Large intestine (tissue), 3 donors: ENCODE measurements at regions not wholly inside any gene's neighbourhood (a gene's known extent, or its start where the extent isn't known, plus 50 kb on each side); places are given as distances from the start of the nearest gene placed in this dataset.

Experiments used
- DNase-seq, 2 donors: peaks; one replicate each; pipeline versions ENCODE4 v3.0.0 to v3.0.0-alpha.2; 2013
- H3K27ac ChIP-seq: one replicate; pipeline ENCODE4 v1.5.1; 2013; ENCODE audit warnings: low read length
- H3K27me3 ChIP-seq: 2 replicates; pipeline ENCODE4 v1.6.1; 2013; ENCODE audit warnings: low read length; ENCODE audit not compliant: control insufficient read depth, insufficient read depth
- H3K36me3 ChIP-seq: 2 replicates; pipeline ENCODE4 v1.6.1; 2013; ENCODE audit warnings: low read length; ENCODE audit not compliant: control insufficient read depth, insufficient read depth
- H3K4me1 ChIP-seq: one replicate; pipeline ENCODE4 v1.6.1; 2013; ENCODE audit warnings: low read length; ENCODE audit not compliant: control insufficient read depth, insufficient read depth
- H3K4me3 ChIP-seq: one replicate; pipeline ENCODE4 v1.5.1; 2013; ENCODE audit warnings: low read length
- H3K9me3 ChIP-seq: one replicate; pipeline ENCODE4 v1.6.1; 2013; ENCODE audit warnings: mild to moderate bottlenecking, low read depth, low read length, moderate library complexity; ENCODE audit not compliant: control insufficient read depth
- WGBS: methylation state at CpG from one replicate; pipeline ENCODE4 v1.1.5; 2013; ENCODE audit warnings: low lambda C conversion rate; ENCODE audit not compliant: insufficient coverage; 5-methylcytosine and 5-hydroxymethylcytosine counted together

DNA sequence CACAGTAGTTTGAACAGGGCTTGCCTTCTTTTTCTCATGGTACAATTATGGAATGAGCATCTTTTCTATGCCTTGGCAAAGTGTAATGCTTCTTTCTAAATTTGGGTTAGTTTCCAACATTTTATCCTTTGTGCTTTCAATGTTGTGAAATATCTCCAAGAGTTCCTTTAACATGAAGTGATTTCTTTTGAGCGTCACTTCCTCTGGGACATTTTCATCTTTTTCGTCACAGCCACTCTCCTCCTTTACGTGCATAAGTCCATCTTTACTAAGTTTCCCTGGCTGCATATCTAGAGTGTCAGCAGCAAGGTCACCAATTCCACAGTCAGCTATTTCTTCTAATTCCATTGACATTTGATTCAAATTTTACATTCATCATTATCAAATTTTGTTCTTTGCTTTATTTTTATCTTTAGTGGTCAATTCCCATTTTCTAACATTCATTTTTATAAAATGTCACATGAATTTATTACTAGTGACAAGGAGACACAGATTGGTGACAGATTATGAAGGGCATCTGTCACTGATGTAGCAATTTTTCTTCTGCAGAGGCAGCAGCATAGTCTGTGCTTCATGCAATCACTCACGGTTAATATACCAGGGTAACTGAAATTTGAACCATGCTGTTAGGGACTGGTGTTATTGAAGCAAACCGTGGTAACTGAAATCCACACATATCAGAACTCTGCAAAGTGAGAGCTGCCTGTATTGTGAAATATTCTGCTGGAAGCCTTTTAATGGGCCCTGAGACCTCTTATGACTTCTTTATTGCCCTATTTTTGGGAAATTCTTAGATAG, 126.5 kb upstream of the THBS1 start:
- H3K4me3 ChIP-seq = no peak overlapping the region
- no peak for DNase-seq

DNA sequence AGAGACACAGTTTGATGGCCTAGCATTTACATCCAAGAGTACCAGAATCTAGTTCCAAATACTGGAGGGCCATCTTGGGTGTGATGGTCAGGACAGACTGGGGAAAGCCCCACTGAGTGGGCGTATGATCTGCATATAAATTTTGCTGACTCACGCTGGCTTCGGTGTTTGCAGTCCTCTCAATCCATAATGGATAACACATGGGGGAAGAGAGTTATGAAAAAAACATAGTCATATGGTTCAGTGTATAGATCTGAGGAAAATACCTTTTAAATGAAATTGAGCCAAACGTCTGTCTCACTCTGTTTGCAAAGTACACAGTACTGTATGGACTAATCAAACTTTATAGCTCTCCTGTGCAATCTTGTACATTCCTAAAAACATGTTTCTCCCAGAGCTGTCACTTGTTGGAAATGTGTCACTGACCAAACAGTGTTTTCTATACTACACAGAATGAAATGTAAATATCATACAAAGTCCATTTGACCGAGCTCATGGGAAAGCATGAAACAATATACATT, 125.3 kb upstream of the THBS1 start:
- no CpG with 5 or more reads among the region's 5 CpGs for WGBS
- peaks cover 2% of the 10 kb centered on the region for H3K4me1 ChIP-seq
- H3K4me3 ChIP-seq = no peak overlapping the region
- no peak overlapping the region for H3K27ac ChIP-seq
- peak in 1 of 2 donors; percentile 37 for DNase-seq
- H3K9me3 ChIP-seq = no peaks in the 10 kb centered on the region
- H3K27me3 ChIP-seq = no peaks in the 10 kb centered on the region
- no peaks in the 10 kb centered on the region for H3K36me3 ChIP-seq

More for the DNA sequence above, 126.5 kb upstream of the THBS1 start:
- Histone ChIP-seq H3K27me3 (no peaks in the 10 kb centered on the region), H3K36me3 (no peaks in the 10 kb centered on the region), H3K9me3 (no peaks in the 10 kb centered on the region), H3K4me1 (peaks cover 2% of the 10 kb centered on the region), H3K27ac (no peak overlapping the region)
- WGBS = 100% methylated on average over 3 of the region's 5 CpGs

DNA sequence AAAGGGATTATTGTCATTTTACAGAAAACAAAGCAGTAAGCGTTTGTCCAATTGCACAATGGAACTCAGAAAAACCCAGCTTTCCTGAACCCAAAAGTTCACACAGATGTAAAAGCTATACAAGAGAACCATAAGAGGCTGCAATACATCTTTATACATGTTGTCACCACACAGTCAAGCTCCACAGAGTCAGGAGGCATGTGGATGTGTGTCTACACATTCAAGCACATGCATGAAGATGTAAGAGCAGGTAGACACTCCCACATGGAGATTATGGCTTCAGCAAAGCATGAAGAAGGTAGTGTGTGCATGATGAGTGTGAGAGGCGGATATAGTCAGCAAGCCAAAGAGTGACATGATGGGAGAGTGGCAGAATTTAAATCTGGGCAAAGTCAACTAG, 124.7 kb upstream of the THBS1 start:
- no peaks in the 10 kb centered on the region for H3K27me3 ChIP-seq
- H3K9me3 ChIP-seq = no peaks in the 10 kb centered on the region
- DNase-seq = no peak
- H3K36me3 ChIP-seq = no peaks in the 10 kb centered on the region
- WGBS = no CpG with 5 or more reads among the region's 2 CpGs
- H3K27ac ChIP-seq = no peak overlapping the region
- peaks cover 2% of the 10 kb centered on the region for H3K4me1 ChIP-seq
- H3K4me3 ChIP-seq = no peak overlapping the region

DNA sequence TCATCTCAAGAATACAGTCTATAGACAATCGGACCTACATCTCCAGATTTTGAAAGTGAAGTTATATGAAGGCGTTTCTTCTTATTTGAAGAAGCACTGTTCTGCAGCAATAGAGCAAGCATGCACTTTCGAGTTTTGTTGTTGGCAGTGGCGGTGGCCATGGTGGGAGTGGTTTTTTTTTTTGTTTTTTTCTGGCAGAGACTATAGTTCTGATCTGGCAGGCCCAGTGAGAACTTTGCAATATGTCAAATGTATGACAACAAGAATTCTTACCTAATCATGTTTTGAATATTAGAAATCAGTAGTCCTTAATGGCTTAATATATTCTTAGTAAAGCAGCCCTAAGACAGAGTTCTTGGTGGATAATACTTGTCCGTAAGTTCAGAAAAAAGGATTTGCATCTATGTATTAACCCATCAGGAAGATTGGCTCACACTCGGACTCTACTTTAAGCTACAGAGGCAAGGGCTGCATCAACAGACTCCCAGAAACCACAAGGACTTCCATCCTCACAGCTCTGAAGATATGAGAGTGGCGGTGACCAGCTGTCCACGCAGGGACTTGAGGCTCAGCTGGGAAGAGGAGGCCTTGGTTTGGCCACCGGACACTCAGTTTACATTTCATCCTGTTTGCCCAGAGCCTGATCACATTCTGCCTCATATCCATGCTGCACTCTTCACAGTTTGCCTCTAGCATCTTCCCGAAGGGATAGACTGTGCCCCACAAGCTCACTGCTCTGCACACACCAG, 124.1 kb upstream of the THBS1 start:
- no CpG with 5 or more reads among the region's 10 CpGs for WGBS
- no peak overlapping the region for H3K27ac ChIP-seq
- H3K27me3 ChIP-seq = no peaks in the 10 kb centered on the region
- no peak overlapping the region for H3K4me3 ChIP-seq
- no peak for DNase-seq
- no peaks in the 10 kb centered on the region for H3K9me3 ChIP-seq
- peaks cover 2% of the 10 kb centered on the region for H3K4me1 ChIP-seq
- no peaks in the 10 kb centered on the region for H3K36me3 ChIP-seq

DNA sequence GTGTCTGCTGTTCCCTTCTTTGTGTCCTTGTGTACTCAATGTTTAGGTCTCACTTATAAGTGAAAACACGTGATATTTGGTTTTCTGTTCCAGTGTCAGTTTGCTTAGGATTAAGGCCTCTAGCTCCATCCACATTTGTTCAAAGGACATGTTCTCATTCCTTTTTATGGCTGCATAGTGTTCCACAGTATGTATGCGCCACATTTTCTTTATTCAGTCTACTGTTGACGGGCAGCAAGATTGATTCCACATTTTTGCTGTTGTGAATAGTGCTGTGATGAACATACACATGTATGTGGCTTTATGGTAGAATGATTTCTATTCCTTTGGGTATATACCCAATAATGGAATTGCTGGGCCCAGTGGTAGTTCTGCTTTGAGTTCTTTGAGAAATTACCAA, 122.7 kb upstream of the THBS1 start:
- 89% methylated on average over 1 of the region's 3 CpGs for WGBS
- no peak overlapping the region for H3K27ac ChIP-seq
- H3K36me3 ChIP-seq = no peaks in the 10 kb centered on the region
- no peak overlapping the region for H3K4me3 ChIP-seq
- H3K9me3 ChIP-seq = no peaks in the 10 kb centered on the region
- no peaks in the 10 kb centered on the region for H3K27me3 ChIP-seq
- peaks cover 2% of the 10 kb centered on the region for H3K4me1 ChIP-seq
- DNase-seq = no peak

DNA sequence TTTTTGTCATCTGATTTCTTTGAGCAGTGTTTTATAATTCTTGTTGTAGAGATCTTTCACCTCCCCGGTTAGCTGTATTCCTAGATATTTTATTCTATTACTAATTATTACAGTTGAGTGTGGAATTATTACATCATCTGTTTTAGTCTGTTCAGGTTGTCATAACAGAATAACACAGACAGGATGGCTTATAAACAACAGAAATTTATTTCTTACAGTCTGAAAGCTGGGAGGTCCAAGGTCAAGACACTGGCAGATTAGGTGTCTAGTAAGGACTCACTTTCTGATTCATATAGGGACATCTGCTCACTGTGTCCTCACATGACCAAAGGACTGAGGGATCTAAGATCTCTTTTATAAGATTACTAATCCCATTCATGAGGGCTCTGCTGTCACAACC, 121.3 kb upstream of the THBS1 start:
- H3K27me3 ChIP-seq = no peaks in the 10 kb centered on the region
- DNase-seq = no peak
- H3K27ac ChIP-seq = no peak overlapping the region
- no peaks in the 10 kb centered on the region for H3K9me3 ChIP-seq
- no peaks in the 10 kb centered on the region for H3K36me3 ChIP-seq
- peaks cover 2% of the 10 kb centered on the region for H3K4me1 ChIP-seq
- 80% methylated on average over 1 of the region's 1 CpG for WGBS
- no peak overlapping the region for H3K4me3 ChIP-seq

DNA sequence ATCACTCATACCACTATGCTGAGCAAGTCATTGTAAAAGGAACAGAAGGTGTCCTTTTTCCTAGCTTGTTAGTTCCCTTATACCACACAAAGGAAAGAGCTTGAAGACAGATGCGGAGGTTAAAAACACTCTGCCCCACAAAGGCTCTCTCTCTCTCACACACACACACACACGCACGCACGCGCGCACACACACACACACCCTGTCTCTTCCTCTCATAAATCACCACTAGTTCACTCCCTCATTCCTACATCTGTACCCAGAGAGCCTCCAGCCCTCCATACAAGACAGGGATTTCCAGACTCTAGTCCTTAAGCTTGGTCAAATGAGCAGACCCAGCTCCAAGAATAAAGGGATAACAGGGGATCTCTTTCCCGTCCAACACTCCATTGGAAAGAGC, 120.1 kb upstream of the THBS1 start:
- H3K27me3 ChIP-seq = no peaks in the 10 kb centered on the region
- 100% methylated on average over 1 of the region's 7 CpGs for WGBS
- no peaks in the 10 kb centered on the region for H3K36me3 ChIP-seq
- H3K27ac ChIP-seq = no peak overlapping the region
- DNase-seq = no peak
- H3K4me1 ChIP-seq = no peaks in the 10 kb centered on the region
- no peak overlapping the region for H3K4me3 ChIP-seq
- no peaks in the 10 kb centered on the region for H3K9me3 ChIP-seq

DNA sequence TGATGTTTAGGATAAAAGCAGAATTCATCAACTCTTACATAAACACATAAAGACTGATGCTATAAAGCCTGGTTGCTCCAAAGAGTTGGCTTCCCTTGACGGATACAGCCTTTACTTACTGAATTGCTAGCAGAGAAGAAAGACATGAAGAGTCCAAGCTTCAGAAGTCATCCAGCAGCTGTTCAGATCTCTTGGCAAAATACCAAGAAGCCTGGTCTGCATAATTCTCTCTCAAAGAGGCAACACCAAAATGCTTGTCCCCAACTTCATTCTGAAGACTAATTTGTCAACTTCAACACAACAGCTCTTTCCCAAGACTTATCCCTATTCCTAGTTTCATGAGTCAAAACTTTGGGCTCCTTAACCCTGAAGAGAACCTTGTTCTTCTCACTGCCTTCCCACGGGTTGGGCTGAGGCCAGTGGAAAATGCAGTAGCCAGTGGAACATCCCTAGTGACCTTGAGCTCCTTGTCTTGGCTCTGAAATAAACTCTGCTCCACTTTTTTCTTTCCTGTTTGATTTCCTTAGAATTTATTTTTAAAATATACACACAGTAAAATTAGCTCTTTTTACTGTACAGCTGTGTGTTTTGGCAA, 119.2 kb upstream of the THBS1 start:
- Histone ChIP-seq H3K4me1 (no peaks in the 10 kb centered on the region), H3K4me3 (no peak overlapping the region), H3K36me3 (no peaks in the 10 kb centered on the region), H3K9me3 (no peaks in the 10 kb centered on the region), H3K27ac (no peak overlapping the region), H3K27me3 (no peaks in the 10 kb centered on the region)
- DNase-seq = no peak
- WGBS = no CpG with 5 or more reads among the region's 2 CpGs

DNA sequence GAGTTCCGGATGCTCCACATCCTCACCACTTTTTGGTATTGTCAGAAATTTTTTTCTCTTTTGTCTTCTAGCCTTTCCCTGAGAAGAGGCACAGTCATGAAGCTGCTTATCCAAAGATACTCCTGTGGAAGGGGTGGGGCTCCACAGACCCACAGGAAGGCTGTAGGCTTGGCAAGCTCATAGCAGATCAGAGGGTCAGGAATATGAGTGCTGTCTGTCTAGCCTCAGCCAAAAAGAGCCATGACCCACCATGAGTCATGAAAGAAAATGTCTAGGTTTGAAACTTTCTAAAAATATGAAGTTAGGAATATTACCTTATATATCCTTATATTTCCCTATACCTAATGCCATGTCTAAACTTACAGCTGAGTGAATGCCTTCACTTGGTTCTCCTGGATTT, 118.2 kb upstream of the THBS1 start:
- no peaks in the 10 kb centered on the region for H3K4me1 ChIP-seq
- H3K9me3 ChIP-seq = no peaks in the 10 kb centered on the region
- no peaks in the 10 kb centered on the region for H3K36me3 ChIP-seq
- no peak overlapping the region for H3K27ac ChIP-seq
- no peaks in the 10 kb centered on the region for H3K27me3 ChIP-seq
- DNase-seq = no peak
- WGBS = no CpG with 5 or more reads among the region's 1 CpG
- no peak overlapping the region for H3K4me3 ChIP-seq

DNA sequence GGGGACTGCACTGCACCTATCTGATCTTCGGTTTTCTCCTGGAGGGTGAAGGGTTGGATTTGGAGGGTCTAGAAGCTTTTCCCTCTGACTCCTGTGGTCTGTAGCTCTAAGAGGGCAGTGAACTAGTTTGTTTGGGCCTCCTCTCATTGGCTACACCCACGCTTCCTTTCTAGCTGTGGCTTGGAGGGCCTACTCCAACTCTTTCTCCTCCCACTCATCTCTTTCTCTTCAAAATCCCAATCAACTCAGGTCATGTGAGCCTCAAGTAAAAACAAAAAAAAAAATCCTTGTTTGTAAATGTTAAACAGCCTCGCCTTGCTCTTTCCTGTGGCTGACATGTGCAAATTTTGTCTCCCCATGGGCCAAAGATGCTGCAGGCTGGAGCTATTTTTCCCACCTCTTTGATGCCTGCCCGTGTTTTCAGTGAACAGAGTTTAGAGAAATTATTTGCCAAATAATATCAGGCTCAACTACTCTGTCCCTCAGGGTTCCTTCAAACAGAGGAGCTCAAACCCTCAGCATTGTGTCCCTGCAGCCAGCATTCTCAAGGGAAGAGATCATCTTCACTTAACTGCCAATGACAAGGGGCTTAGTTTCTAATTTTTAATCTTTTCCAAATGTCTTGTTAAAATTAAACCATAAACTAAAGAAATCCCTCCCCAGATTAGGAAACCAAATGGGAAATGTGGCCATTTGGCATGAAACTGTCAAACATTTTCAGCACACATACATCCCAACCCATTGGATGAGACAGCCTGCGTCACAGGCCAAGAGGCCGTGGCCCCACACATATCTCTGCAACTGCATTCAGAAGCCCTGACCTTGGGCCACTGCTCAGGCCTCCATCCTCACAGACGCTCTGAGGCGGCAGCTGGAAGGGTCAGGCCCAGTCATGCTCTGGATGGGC, 114.8 kb upstream of the THBS1 start:
- Histone ChIP-seq H3K4me1 (no peaks in the 10 kb centered on the region), H3K27ac (peak overlapping the region; percentile 34), H3K36me3 (no peaks in the 10 kb centered on the region), H3K27me3 (no peaks in the 10 kb centered on the region), H3K4me3 (no peak overlapping the region), H3K9me3 (no peaks in the 10 kb centered on the region)
- no peak for DNase-seq
- WGBS = no CpG with 5 or more reads among the region's 8 CpGs
